ENCODE measurements at regions not wholly inside any gene's neighbourhood (a gene's known extent, or its start where the extent isn't known, plus 50 kb on each side); places are given as distances from the start of the nearest gene placed in this dataset.
"Not testable (repeated sequence)": the region's sequence is repeated elsewhere in the genome, so short reads cannot be mapped to it uniquely, and the experiment has no call there.

DNA sequence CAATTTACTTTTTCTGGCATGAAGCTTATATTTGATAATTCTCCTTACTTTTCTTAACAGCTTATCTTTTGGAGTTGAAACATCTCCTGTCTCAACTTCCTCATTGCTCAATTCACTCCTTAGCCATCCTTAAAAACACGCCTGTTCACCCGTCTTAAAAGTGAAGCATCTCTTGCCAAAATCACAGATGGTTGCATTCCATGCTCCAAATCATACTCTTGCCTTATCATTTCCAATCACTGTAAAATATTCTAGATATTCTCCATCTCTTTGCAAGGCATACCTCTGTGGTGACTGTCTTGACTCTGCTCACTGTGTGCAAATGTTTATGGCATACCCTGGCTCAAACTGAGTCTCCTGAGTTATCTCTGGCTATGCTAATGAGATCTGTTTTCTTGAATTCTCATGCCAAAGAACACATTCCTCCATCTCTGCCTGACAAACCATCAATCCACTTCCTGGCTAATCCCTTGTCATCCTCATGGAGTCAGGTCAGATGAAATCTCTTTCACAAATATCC lies 1393.3 kb downstream of the CDY2B start:
- no peak for DNase-seq (ENCODE audit: low read depth)

- no peak for DNase-seq (ENCODE audit: low read depth)
Observed at GRCh38 chrY:16480031-16480430, 1400.0 kb downstream of the CDY2B start.

DNA sequence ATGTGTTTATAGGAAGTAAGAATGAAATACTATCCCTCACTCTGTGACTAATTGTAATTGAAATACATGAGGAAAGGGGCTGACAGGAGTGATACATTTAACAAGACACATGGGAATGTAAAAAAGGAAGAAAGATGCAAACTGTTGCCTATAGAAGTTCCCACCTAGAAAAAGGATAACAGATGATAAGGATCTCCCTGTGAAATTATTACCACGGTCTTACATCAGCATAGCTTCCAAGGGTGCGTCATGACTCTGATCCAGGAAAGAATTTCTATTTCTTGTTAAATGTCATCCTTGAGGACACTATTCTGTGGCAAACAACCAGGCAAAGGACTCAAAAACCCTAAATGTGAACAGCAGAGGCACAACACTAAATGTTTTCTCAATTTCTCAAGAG lies 1406.0 kb downstream of the CDY2B start:
- no peak for DNase-seq (ENCODE audit: low read depth)

DNA sequence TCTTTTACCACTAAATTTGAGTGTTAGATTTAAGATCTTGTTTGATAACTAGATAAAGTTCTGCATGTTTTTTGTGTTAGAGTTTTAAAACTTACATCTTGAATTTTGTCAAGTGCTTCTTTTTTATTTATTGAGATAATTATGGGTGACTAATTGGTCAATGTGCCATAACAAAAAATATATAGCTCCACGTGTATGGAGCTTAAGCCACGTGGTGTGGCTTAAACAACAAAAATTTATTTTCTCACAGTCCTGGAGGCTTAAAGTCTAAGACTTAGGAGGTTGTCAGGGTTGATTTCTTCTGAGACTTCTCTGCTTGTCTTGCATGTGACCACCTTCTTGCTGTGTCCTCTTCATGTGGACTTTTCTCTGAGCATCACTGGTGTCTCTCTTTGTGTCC lies 1425.2 kb downstream of the CDY2B start:
- DNase-seq (ENCODE audit: low read depth) = no peak

GRCh38 chrY:16446152-16446551 lies 1433.9 kb downstream of the CDY2B start:
- DNase-seq (ENCODE audit: low read depth) = no peak

- DNase-seq (ENCODE audit: low read depth) = not testable (repeated sequence)
Observed at GRCh38 chrY:16409206-16409923, 1470.7 kb downstream of the CDY2B start.

GRCh38 chrY:16379458-16379857 lies 1500.6 kb downstream of the CDY2B start:
- not testable (repeated sequence) for DNase-seq (ENCODE audit: low read depth)

- not testable (repeated sequence) for DNase-seq (ENCODE audit: low read depth)
Observed at GRCh38 chrY:16341592-16341991, 1538.4 kb downstream of the CDY2B start.

- DNase-seq (ENCODE audit: low read depth) = not testable (repeated sequence)
Observed at GRCh38 chrY:16330032-16330758, 1549.8 kb downstream of the CDY2B start.

DNA sequence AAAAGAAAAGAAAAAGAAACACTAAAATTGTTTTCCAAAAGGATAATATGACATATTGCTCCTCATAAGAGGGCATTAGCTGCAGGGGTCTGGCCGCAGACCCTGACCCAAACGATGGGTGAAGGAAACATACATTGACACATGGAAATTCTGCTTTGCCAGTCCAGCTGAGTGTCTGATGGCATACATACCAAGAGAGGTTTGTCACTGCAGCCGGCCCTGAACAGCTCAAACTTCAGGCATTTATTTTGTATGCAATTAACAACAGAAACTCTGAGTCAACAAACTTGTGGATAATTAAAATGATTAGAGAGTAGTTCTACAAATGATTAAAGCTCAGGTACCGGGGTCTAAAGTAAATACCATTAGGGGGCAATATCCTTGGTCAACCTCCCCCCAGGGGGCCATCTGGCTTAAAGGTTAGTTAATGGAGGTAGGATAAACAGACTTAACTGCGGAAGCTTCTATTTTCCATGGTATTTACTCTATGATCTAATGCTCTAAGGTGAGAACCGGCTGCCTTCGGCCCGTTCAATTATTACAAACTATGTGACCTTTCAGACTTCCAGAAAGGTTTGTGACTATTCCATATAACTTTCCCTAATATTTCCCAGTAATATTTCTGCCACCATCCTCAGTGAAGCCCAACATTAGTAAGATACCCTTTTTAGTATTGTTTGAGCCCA lies 1550.7 kb downstream of the CDY2B start:
- not testable (repeated sequence) for DNase-seq (ENCODE audit: low read depth)
